OCI-LY1 (cell line): ENCODE measurements at regions not wholly inside any gene's neighbourhood (a gene's known extent, or its start where the extent isn't known, plus 50 kb on each side); places are given as distances from the start of the nearest gene placed in this dataset.

Experiments
- H2AFZ ChIP-seq: fragments of 200-600 bp; sonication (generic), shearing (Covaris generic); 2 replicates; pipeline ENCODE4 v1.6.0; 2014; ENCODE audit warnings: antibody characterized with exemption, mild to moderate bottlenecking, low read length
- H3F3A ChIP-seq: fragments of 200-600 bp; sonication (generic), shearing (Covaris generic); 2 replicates; pipeline ENCODE4 v1.6.0; 2014; ENCODE audit warnings: mild to moderate bottlenecking, antibody characterized with exemption, low read length, moderate library complexity; ENCODE audit not compliant: insufficient read depth
- H3K27ac ChIP-seq: fragments of 200-600 bp; sonication (generic); 2 replicates; pipeline ENCODE4 v1.5.1; 2014; ENCODE audit warnings: low read length, mixed run types, mild to moderate bottlenecking, low read depth; ENCODE audit not compliant: poor library complexity, severe bottlenecking
- H3K27me3 ChIP-seq: fragments of 200-600 bp; sonication (generic); 2 replicates; pipeline ENCODE4 v1.6.0; 2014; ENCODE audit warnings: antibody characterized with exemption, mild to moderate bottlenecking, low read length, moderate library complexity; ENCODE audit not compliant: insufficient read depth
- H3K36me3 ChIP-seq: fragments of 200-600 bp; sonication (generic); 2 replicates; pipeline ENCODE4 v1.6.1; 2014; ENCODE audit warnings: mild to moderate bottlenecking, antibody characterized with exemption, low read length, moderate library complexity, mixed read lengths; ENCODE audit not compliant: insufficient read depth
- H3K4me1 ChIP-seq: fragments of 200-600 bp; sonication (generic); 2 replicates; pipeline ENCODE4 v1.5.1; 2014; ENCODE audit warnings: mild to moderate bottlenecking, low read length, moderate library complexity; ENCODE audit not compliant: insufficient read depth, severe bottlenecking
- H3K4me2 ChIP-seq: fragments of 200-600 bp; sonication (generic), shearing (Covaris generic); 2 replicates; pipeline ENCODE4 v1.6.1; 2014; ENCODE audit warnings: low read length
- H3K4me3 ChIP-seq: fragments of 200-600 bp; sonication (generic); 2 replicates; pipeline ENCODE4 v1.5.1; 2014; ENCODE audit warnings: low read length, low read depth, mild to moderate bottlenecking, mixed read lengths; ENCODE audit not compliant: poor library complexity, severe bottlenecking
- H3K79me2 ChIP-seq: fragments of 200-600 bp; shearing (Covaris generic); 2 replicates; pipeline ENCODE4 v1.6.1; 2016; ENCODE audit warnings: mixed run types, low read length, mixed read lengths; ENCODE audit not compliant: insufficient read depth
- H3K9ac ChIP-seq: fragments of 200-600 bp; sonication (generic), shearing (Covaris generic); 2 replicates; pipeline ENCODE4 v1.6.1; 2014; ENCODE audit warnings: mild to moderate bottlenecking, low read length, mixed read lengths
- H3K9me2 ChIP-seq: fragments of 200-600 bp; sonication (generic), shearing (Covaris generic); 2 replicates; pipeline ENCODE4 v1.6.1; 2014; ENCODE audit warnings: low read depth, mild to moderate bottlenecking, low read length, mixed read lengths
- H3K9me3 ChIP-seq: fragments of 200-600 bp; shearing (Covaris generic); 2 replicates; pipeline ENCODE4 v1.6.1; 2014; ENCODE audit warnings: low read length, mixed read lengths
- H4K20me1 ChIP-seq: fragments of 200-600 bp; sonication (generic), shearing (Covaris generic); 2 replicates; pipeline ENCODE4 v1.6.0; 2016; ENCODE audit warnings: mild to moderate bottlenecking, low read length; ENCODE audit not compliant: insufficient read depth
- CTCF ChIP-seq: fragments of 200-600 bp; sonication (generic), shearing (Covaris generic); IDR thresholded peaks from 2 replicates; pipeline ENCODE4 v1.5.1; 2017; ENCODE audit warnings: mild to moderate bottlenecking, antibody characterized with exemption, low read length, moderate library complexity, mixed read lengths
- EZH2 ChIP-seq: fragments of 200-600 bp; sonication (generic), shearing (Covaris generic); IDR thresholded peaks from 2 replicates; pipeline ENCODE4 v1.8.0; 2017; ENCODE audit warnings: borderline replicate concordance, mixed run types, mild to moderate bottlenecking, antibody characterized with exemption, low read length, moderate library complexity, mixed read lengths

GRCh38 chr3:162601101-162601670, 1104.6 kb downstream of the OTOL1 start:
- no peaks in the 10 kb centered on the region for H3F3A ChIP-seq
- no peak overlapping the region for H3K9ac ChIP-seq
- H3K9me2 ChIP-seq, result no peaks in the 10 kb centered on the region
- TF ChIP-seq CTCF (no peak), EZH2 (no peak)
- no peaks in the 10 kb centered on the region for H3K4me1 ChIP-seq
- H3K36me3 ChIP-seq, result no peaks in the 10 kb centered on the region
- H2AFZ ChIP-seq, result no peak overlapping the region
- H3K9me3 ChIP-seq, result no peaks in the 10 kb centered on the region
- no peak overlapping the region for H3K4me2 ChIP-seq
- no peaks in the 10 kb centered on the region for H4K20me1 ChIP-seq
- H3K27me3 ChIP-seq, result no peaks in the 10 kb centered on the region
- no peak overlapping the region for H3K27ac ChIP-seq
- H3K79me2 ChIP-seq, result no peaks in the 10 kb centered on the region
- H3K4me3 ChIP-seq, result no peak overlapping the region

- Histone ChIP-seq H3K9me2 (no peaks in the 10 kb centered on the region), H3K4me2 (no peak overlapping the region), H4K20me1 (no peaks in the 10 kb centered on the region), H3K9me3 (no peaks in the 10 kb centered on the region), H3K4me3 (no peak overlapping the region), H3K36me3 (no peaks in the 10 kb centered on the region), H3K27me3 (no peaks in the 10 kb centered on the region), H2AFZ (no peak overlapping the region), H3F3A (no peaks in the 10 kb centered on the region), H3K79me2 (no peaks in the 10 kb centered on the region), H3K9ac (no peak overlapping the region), H3K27ac (no peak overlapping the region), H3K4me1 (no peaks in the 10 kb centered on the region)
- TF ChIP-seq EZH2, result no peak
- TF ChIP-seq CTCF, result no peak
Measured at GRCh38 chr3:162602619-162603018, 1106.0 kb downstream of the OTOL1 start.

DNA sequence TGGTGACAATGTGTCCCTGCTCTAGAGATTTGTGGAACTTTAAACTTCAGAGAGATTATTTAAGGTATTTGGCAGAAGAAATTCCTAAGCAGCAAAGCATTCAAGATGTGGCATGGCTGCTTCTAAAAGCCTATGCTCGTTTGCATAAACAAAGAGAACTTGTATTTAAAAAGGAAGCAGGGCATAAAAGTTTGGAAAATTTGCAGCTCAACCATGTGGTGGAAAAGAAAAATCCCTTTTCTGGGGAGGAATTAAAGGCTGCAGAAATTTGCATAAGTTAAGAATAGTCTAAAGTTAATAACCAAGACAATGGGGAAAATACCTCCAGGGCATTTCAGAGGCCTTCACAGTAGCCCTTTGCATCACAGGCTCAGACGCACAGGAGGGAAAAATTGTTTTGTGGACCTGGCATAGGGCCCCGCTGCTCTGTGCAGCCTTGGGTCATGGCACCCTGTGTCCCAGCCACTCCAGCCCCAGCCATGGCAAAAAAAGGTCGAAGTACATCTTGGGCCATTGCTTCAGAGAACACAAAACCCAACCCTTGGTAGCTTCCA, 1109.1 kb downstream of the OTOL1 start:
- Histone ChIP-seq H3K9me2 (no peaks in the 10 kb centered on the region), H3K4me2 (no peak overlapping the region), H3F3A (no peaks in the 10 kb centered on the region), H3K79me2 (no peaks in the 10 kb centered on the region), H3K9ac (no peak overlapping the region), H2AFZ (no peak overlapping the region), H3K36me3 (no peaks in the 10 kb centered on the region), H4K20me1 (no peaks in the 10 kb centered on the region), H3K4me1 (no peaks in the 10 kb centered on the region), H3K27ac (no peak overlapping the region), H3K27me3 (no peaks in the 10 kb centered on the region), H3K9me3 (no peaks in the 10 kb centered on the region), H3K4me3 (no peak overlapping the region)
- no peak for TF ChIP-seq EZH2
- no peak for TF ChIP-seq CTCF
